PC-3 (cell line): ENCODE measurements at regions not wholly inside any gene's neighbourhood (a gene's known extent, or its start where the extent isn't known, plus 50 kb on each side); places are given as distances from the start of the nearest gene placed in this dataset.

ENCODE experiments used
- ATAC-seq: fragments of 200-7000 bp; cut with Tn5 transposase; 2 replicates; pipeline ENCODE4 v1.9.1; 2020; ENCODE audit warnings: mild to moderate bottlenecking, moderate library complexity
- BruUV-seq: library from RNA; stranded (reverse); fragments of 400-500 nt; replicated peaks from 2 replicates; lab custom pipeline; 2021; lab: Mats Ljungman, UMichigan
- CTCF ChIA-PET: fragments of 300-600 bp; sonication (Branson Sonifier 250); formaldehyde crosslinking; loops from one replicate; lab custom pipeline; 2022; ENCODE audit warnings: antibody characterized with exemption; lab: Charles Lee
- POLR2A ChIA-PET: fragments of 300-600 bp; sonication (Branson Sonifier 250); formaldehyde crosslinking; loops from one replicate; lab custom pipeline; 2022; ENCODE audit warnings: antibody characterized with exemption; ENCODE audit not compliant: unreplicated experiment; lab: Charles Lee
- DNase-seq: peaks from one replicate; pipeline ENCODE4 v3.0.0-alpha.2; 2015
- H2AFZ ChIP-seq: fragments of 300-600 bp; sonication (generic); 2 replicates; pipeline ENCODE4 v1.6.0; 2016; ENCODE audit warnings: antibody characterized with exemption, low read length
- H3F3A ChIP-seq: fragments of 300-600 bp; sonication (generic); one replicate; pipeline ENCODE4 v1.6.0; 2017; ENCODE audit warnings: antibody characterized with exemption, low read length, control low read depth, mild to moderate bottlenecking; ENCODE audit not compliant: unreplicated experiment
- H3K27ac ChIP-seq: fragments of 300-600 bp; sonication (generic); 2 replicates; pipeline ENCODE4 v1.5.1; 2016; ENCODE audit warnings: mild to moderate bottlenecking, low read length
- H3K27me3 ChIP-seq: fragments of 300-600 bp; sonication (generic); 2 replicates; pipeline ENCODE4 v1.6.1; 2016; ENCODE audit warnings: low read length, mixed read lengths
- H3K36me3 ChIP-seq: fragments of 300-600 bp; sonication (generic); 2 replicates; pipeline ENCODE4 v1.6.1; 2016; ENCODE audit warnings: low read depth, mixed run types, low read length, mixed read lengths
- H3K4me1 ChIP-seq: fragments of 300-600 bp; sonication (generic); 2 replicates; pipeline ENCODE4 v1.5.1; 2016; ENCODE audit warnings: low read length; ENCODE audit not compliant: insufficient read depth
- H3K4me2 ChIP-seq: fragments of 300-600 bp; sonication (generic); 2 replicates; pipeline ENCODE4 v1.6.0; 2016; ENCODE audit warnings: low read length
- H3K4me3 ChIP-seq: fragments of 300-600 bp; sonication (generic); 2 replicates; pipeline ENCODE4 v1.5.1; 2016; ENCODE audit warnings: mild to moderate bottlenecking, low read length, mixed read lengths
- H3K79me2 ChIP-seq: fragments of 300-600 bp; sonication (generic); 2 replicates; pipeline ENCODE4 v1.6.1; 2017; ENCODE audit warnings: low read length, mixed read lengths
- H3K9ac ChIP-seq: fragments of 300-600 bp; sonication (generic); 2 replicates; pipeline ENCODE4 v1.6.0; 2016; ENCODE audit warnings: mild to moderate bottlenecking, low read length
- H3K9me2 ChIP-seq: fragments of 300-600 bp; sonication (generic); replicated peaks from 2 replicates; pipeline ENCODE4 v1.6.1; 2016; ENCODE audit warnings: mixed run types, low read length, mixed read lengths
- H3K9me3 ChIP-seq: fragments of 300-600 bp; sonication (generic); 2 replicates; pipeline ENCODE4 v1.6.1; 2016; ENCODE audit warnings: low read length, mixed read lengths
- H4K20me1 ChIP-seq: fragments of 300-600 bp; sonication (generic); 2 replicates; pipeline ENCODE4 v1.6.1; 2016; ENCODE audit warnings: low read length, mixed read lengths
- CTCF ChIP-seq: fragments of 300-600 bp; sonication (generic); conservative IDR thresholded peaks from 2 replicates; pipeline ENCODE4 v1.5.1; 2017; ENCODE audit warnings: antibody characterized with exemption, low read depth, mild to moderate bottlenecking, low read length
- EZH2 ChIP-seq: fragments of 300-600 bp; sonication (generic); IDR thresholded peaks from one replicate; pipeline ENCODE4 v1.6.1; 2017; ENCODE audit warnings: antibody characterized with exemption, mild to moderate bottlenecking, low read length; ENCODE audit not compliant: unreplicated experiment
- EZH2phosphoT487 ChIP-seq: fragments of 300-600 bp; sonication (generic); IDR thresholded peaks from 2 replicates; pipeline ENCODE4 v1.6.1; 2018; ENCODE audit warnings: mild to moderate bottlenecking, antibody characterized with exemption, low read length, borderline replicate concordance
- intact Hi-C: fragments of 100-400 bp; cut with micrococcal nuclease; formaldehyde crosslinking; loops from 2 replicates; pipeline ENCODE4 v1.9.0; 2023

- H3K36me3 ChIP-seq: no peaks in the 10 kb centered on the region
- no peaks in the 10 kb centered on the region for H3K9me2 ChIP-seq
- TF ChIP-seq EZH2 (no peak), EZH2phosphoT487 (no peak), CTCF (no peak)
- ChIA-PET POLR2A (no interaction called here), CTCF (no interaction called here)
- no peaks in the 10 kb centered on the region for H3K9me3 ChIP-seq
- no peaks in the 10 kb centered on the region for H3F3A ChIP-seq
- no peak overlapping the region for H3K27ac ChIP-seq
- DNase-seq (no peak), ATAC-seq (no peak)
- intact Hi-C loops: no loop called here
- H4K20me1 ChIP-seq: no peaks in the 10 kb centered on the region
- no peak overlapping the region for H3K4me2 ChIP-seq
- no peak overlapping the region for H2AFZ ChIP-seq
- no peak overlapping the region for H3K9ac ChIP-seq
- no peaks in the 10 kb centered on the region for H3K4me1 ChIP-seq
- no peak overlapping the region for H3K4me3 ChIP-seq
- H3K27me3 ChIP-seq: no peaks in the 10 kb centered on the region
- BruUV-seq: no TSS peak
- H3K79me2 ChIP-seq: no peaks in the 10 kb centered on the region
Observed at GRCh38 chr6:94417363-94417762, 998.0 kb upstream of the EPHA7 start.

- POLR2A ChIA-PET: no interaction called here
- H3K9ac ChIP-seq: no peak overlapping the region
- CTCF ChIA-PET: no interaction called here
- H3K36me3 ChIP-seq: no peaks in the 10 kb centered on the region
- no peak overlapping the region for H3K4me3 ChIP-seq
- no peak for TF ChIP-seq CTCF
- TF ChIP-seq EZH2phosphoT487: no peak
- no peak for TF ChIP-seq EZH2
- H3K27me3 ChIP-seq: no peaks in the 10 kb centered on the region
- DNase-seq (no peak), ATAC-seq (no peak)
- BruUV-seq: no TSS peak
- no peaks in the 10 kb centered on the region for H4K20me1 ChIP-seq
- H3K4me1 ChIP-seq: no peaks in the 10 kb centered on the region
- H3K9me3 ChIP-seq: no peaks in the 10 kb centered on the region
- H3K4me2 ChIP-seq: no peak overlapping the region
- no peaks in the 10 kb centered on the region for H3K79me2 ChIP-seq
- no peaks in the 10 kb centered on the region for H3F3A ChIP-seq
- intact Hi-C loops: no loop called here
- H3K27ac ChIP-seq: no peak overlapping the region
- H2AFZ ChIP-seq: no peak overlapping the region
- no peaks in the 10 kb centered on the region for H3K9me2 ChIP-seq
Observed at GRCh38 chr6:94414041-94414440, 994.7 kb upstream of the EPHA7 start.

- ATAC-seq: no peak
- ChIA-PET POLR2A (no interaction called here), CTCF (no interaction called here)
- Histone ChIP-seq H3K4me2 (no peak overlapping the region), H4K20me1 (no peaks in the 10 kb centered on the region), H3K4me3 (no peak overlapping the region), H3K79me2 (no peaks in the 10 kb centered on the region), H3K27ac (no peak overlapping the region), H3K36me3 (no peaks in the 10 kb centered on the region), H3K27me3 (no peaks in the 10 kb centered on the region), H2AFZ (no peak overlapping the region), H3K4me1 (no peaks in the 10 kb centered on the region), H3K9me2 (no peaks in the 10 kb centered on the region), H3K9me3 (no peaks in the 10 kb centered on the region), H3F3A (no peaks in the 10 kb centered on the region), H3K9ac (no peak overlapping the region)
- BruUV-seq: no TSS peak
- intact Hi-C loops: no loop called here
- TF ChIP-seq EZH2 (no peak), EZH2phosphoT487 (no peak), CTCF (no peak)
- no peak for DNase-seq
Observed at GRCh38 chr6:94401311-94401710, 982.0 kb upstream of the EPHA7 start.
